CD4-positive, alpha-beta T cell (primary cell): ENCODE measurements at regions not wholly inside any gene's neighbourhood (a gene's known extent, or its start where the extent isn't known, plus 50 kb on each side); places are given as distances from the start of the nearest gene placed in this dataset.

Experiments used
- ATAC-seq: fragments of 200-7000 bp; cut with Tn5 transposase; one replicate; pipeline ENCODE4 v1.10.0; 2022; ENCODE audit warnings: mild to moderate bottlenecking; ENCODE audit not compliant: poor library complexity
- CTCF ChIA-PET: fragments of 350-600 bp; sonication (Branson Sonifier 250); formaldehyde crosslinking; loops from one replicate; lab custom pipeline; 2021; ENCODE audit warnings: antibody characterized with exemption, inconsistent platforms; lab: Charles Lee
- POLR2A ChIA-PET: fragments of 350-600 bp; sonication (Branson Sonifier 250); formaldehyde crosslinking; loops from one replicate; lab custom pipeline; 2021; ENCODE audit warnings: antibody characterized with exemption, inconsistent platforms; lab: Charles Lee
- DNase-seq, 14 experiments: peaks; one replicate each; pipeline ENCODE4 v3.0.0-alpha.2; 2013 to 2020; ENCODE audit warnings: mixed read lengths in 2 of 14
- H3K27ac ChIP-seq, 2 donors: one replicate each; pipeline versions ENCODE4 v1.5.1 to v1.7.0; 2013; ENCODE audit warnings: low read length in 2 of 2, low read depth in 1 of 2, mild to moderate bottlenecking in 1 of 2
- H3K27me3 ChIP-seq, 2 experiments: 1 replicate in 1 of 2; 2 replicates in 1 of 2; pipeline versions ENCODE4 v1.6.1 to v1.7.0; 2013; ENCODE audit warnings: low read length in 2 of 2, control low read depth in 1 of 2, mild to moderate bottlenecking in 1 of 2, moderate library complexity in 1 of 2; ENCODE audit not compliant: insufficient read depth in 2 of 2, control insufficient read depth in 1 of 2
- H3K36me3 ChIP-seq: one replicate; pipeline ENCODE4 v1.6.1; 2013; ENCODE audit warnings: low read length, control low read depth; ENCODE audit not compliant: insufficient read depth
- H3K4me1 ChIP-seq: one replicate; pipeline ENCODE4 v1.6.1; 2013; ENCODE audit warnings: low read length, control low read depth; ENCODE audit not compliant: insufficient read depth
- H3K4me3 ChIP-seq: one replicate; pipeline ENCODE4 v1.5.1; 2013; ENCODE audit warnings: mild to moderate bottlenecking, low read length, moderate library complexity
- H3K9me3 ChIP-seq, 2 experiments: 1 replicate in 1 of 2; 2 replicates in 1 of 2; pipeline versions ENCODE4 v1.6.1 to v1.7.0; 2013; ENCODE audit warnings: low read length in 2 of 2, mild to moderate bottlenecking in 2 of 2, control low read depth in 1 of 2, moderate library complexity in 1 of 2; ENCODE audit not compliant: control insufficient read depth in 1 of 2, insufficient read depth in 1 of 2
- H3K27ac Mint-ChIP-seq: one replicate; pipeline ENCODE4 v1.8.0; 2020; ENCODE audit warnings: mixed read lengths
- H3K27me3 Mint-ChIP-seq: one replicate; pipeline ENCODE4 v1.8.0; 2021; ENCODE audit warnings: mixed read lengths
- H3K36me3 Mint-ChIP-seq: one replicate; pipeline ENCODE4 v1.8.0; 2021; ENCODE audit warnings: low read depth, mixed read lengths
- H3K4me1 Mint-ChIP-seq: one replicate; pipeline ENCODE4 v1.8.0; 2021; ENCODE audit warnings: low read depth, mixed read lengths
- H3K4me3 Mint-ChIP-seq: one replicate; pipeline ENCODE4 v1.8.0; 2020; ENCODE audit warnings: mild to moderate bottlenecking, mixed read lengths
- H3K9me3 Mint-ChIP-seq: one replicate; pipeline ENCODE4 v1.8.0; 2020; ENCODE audit warnings: mixed read lengths
- intact Hi-C, 2 experiments: fragments of 100-400 bp; cut with DNase I in 1 of 2; cut with micrococcal nuclease in 1 of 2; formaldehyde crosslinking; loops; one replicate each; pipeline versions ENCODE4 v1.15.1 to v1.9.0; 2023 to 2025; cut with DNase I, micrococcal nuclease
- TF ChIP-seq, protein P1 (sequence below): fragments of 200-600 bp; IDR thresholded peaks from one replicate; pipeline ENCODE4 v1.8.0; 2022; ENCODE audit warnings: antibody characterized with exemption, mild to moderate bottlenecking

DNA sequence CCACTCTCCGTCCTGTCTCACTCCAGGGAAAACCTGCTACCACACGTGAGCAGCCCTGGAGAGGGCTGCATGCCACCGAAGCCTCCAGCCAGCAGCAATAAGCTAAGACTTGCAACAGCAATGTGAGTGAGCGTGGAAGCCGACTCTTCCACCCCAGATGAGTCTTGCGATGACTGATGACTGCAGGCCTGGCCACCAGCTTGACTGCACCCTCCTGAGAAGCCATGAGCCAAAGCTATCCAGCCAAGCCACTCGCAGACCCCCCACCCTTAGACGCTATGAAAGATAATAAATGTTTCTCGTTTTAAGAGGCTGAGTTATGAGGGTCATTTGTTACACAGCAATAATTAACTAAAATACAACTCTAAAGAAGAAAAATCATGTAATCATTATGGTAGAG is 118.6 kb upstream of the GALNT2 start:
- Mint-ChIP-seq H3K27ac (no peak overlapping the region), H3K36me3 (no peaks in the 10 kb centered on the region), H3K27me3 (no peaks in the 10 kb centered on the region), H3K9me3 (no peaks in the 10 kb centered on the region), H3K4me1 (peaks cover 4% of the 10 kb centered on the region), H3K4me3 (no peak overlapping the region)
- CTCF ChIA-PET: no interaction called here
- ATAC-seq (no peak), DNase-seq (no peak)
- TF ChIP-seq, protein P1, sequence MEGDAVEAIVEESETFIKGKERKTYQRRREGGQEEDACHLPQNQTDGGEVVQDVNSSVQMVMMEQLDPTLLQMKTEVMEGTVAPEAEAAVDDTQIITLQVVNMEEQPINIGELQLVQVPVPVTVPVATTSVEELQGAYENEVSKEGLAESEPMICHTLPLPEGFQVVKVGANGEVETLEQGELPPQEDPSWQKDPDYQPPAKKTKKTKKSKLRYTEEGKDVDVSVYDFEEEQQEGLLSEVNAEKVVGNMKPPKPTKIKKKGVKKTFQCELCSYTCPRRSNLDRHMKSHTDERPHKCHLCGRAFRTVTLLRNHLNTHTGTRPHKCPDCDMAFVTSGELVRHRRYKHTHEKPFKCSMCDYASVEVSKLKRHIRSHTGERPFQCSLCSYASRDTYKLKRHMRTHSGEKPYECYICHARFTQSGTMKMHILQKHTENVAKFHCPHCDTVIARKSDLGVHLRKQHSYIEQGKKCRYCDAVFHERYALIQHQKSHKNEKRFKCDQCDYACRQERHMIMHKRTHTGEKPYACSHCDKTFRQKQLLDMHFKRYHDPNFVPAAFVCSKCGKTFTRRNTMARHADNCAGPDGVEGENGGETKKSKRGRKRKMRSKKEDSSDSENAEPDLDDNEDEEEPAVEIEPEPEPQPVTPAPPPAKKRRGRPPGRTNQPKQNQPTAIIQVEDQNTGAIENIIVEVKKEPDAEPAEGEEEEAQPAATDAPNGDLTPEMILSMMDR: no peak
- Histone ChIP-seq H3K4me3 (no peak overlapping the region), H3K9me3 (peaks cover 0 to 7% of the 10 kb centered on the region in 2 experiments), H3K4me1 (no peaks in the 10 kb centered on the region), H3K27ac (no peak overlapping the region), H3K27me3 (peaks cover 0 to 4% of the 10 kb centered on the region in 2 experiments), H3K36me3 (no peaks in the 10 kb centered on the region)
- POLR2A ChIA-PET: no interaction called here
- intact Hi-C loops: no loop called here

DNA sequence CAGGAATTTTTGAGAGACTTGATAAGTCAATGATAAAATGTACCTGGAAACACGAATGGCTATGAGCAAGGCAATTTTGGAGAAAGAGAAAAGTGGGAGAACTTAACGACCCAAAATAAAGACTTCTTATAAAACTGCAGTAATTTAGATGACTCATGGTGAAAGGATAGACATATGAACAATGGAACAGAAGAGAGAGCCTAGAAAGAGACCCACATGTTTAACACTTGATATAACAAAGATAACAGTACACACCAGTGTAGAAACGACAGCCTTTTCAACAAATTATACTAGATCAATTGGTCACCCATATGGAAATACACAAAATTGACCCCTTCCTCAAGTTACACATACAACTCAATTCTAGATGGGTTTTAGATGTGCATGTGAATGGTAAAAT is 117.5 kb upstream of the GALNT2 start:
- peaks cover 0 to under 1% of the 10 kb centered on the region in 2 experiments for H3K9me3 ChIP-seq
- ATAC-seq: no peak
- no peak overlapping the region for H3K4me3 ChIP-seq
- DNase-seq: no peak
- no peak overlapping the region for H3K27ac ChIP-seq
- H3K4me3 Mint-ChIP-seq: no peak overlapping the region
- TF ChIP-seq, protein P1: no peak
- no peaks in the 10 kb centered on the region for H3K27me3 Mint-ChIP-seq
- no peaks in the 10 kb centered on the region for H3K9me3 Mint-ChIP-seq
- no peak overlapping the region for H3K27ac Mint-ChIP-seq
- H3K4me1 ChIP-seq: no peaks in the 10 kb centered on the region
- H3K36me3 ChIP-seq: no peaks in the 10 kb centered on the region
- ChIA-PET CTCF (no interaction called here), POLR2A (no interaction called here)
- peaks cover 0 to 4% of the 10 kb centered on the region in 2 experiments for H3K27me3 ChIP-seq
- no peaks in the 10 kb centered on the region for H3K36me3 Mint-ChIP-seq
- intact Hi-C loops: no loop called here
- H3K4me1 Mint-ChIP-seq: peaks cover 14% of the 10 kb centered on the region

DNA sequence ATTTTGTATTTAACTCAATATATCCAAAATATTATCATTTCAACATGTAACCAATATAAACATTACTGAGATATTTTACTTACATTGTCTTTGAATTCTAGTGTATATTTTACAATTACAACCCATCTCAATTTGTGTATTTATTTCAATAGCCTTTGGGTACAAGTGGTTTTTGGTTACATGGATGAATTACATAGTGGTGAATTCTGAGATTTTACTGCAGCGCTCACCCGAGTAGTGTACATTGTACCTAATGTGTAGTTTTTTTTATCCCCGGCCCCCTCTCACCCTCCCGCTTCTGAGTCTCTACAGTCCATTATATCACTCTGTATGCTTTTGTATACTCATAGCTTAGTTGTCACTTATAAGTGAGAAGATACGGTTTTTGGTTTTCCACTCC is 117.0 kb upstream of the GALNT2 start:
- ChIA-PET CTCF (no interaction called here), POLR2A (no interaction called here)
- H3K27ac Mint-ChIP-seq: no peak overlapping the region
- H3K9me3 ChIP-seq: no peaks in the 10 kb centered on the region
- H3K27me3 Mint-ChIP-seq: no peaks in the 10 kb centered on the region
- no peaks in the 10 kb centered on the region for H3K36me3 ChIP-seq
- peaks cover 16% of the 10 kb centered on the region for H3K4me1 Mint-ChIP-seq
- H3K4me3 ChIP-seq: no peak overlapping the region
- intact Hi-C loops: no loop called here
- H3K36me3 Mint-ChIP-seq: no peaks in the 10 kb centered on the region
- DNase-seq (no peak), ATAC-seq (no peak)
- no peaks in the 10 kb centered on the region for H3K9me3 Mint-ChIP-seq
- no peaks in the 10 kb centered on the region for H3K4me1 ChIP-seq
- H3K4me3 Mint-ChIP-seq: no peak overlapping the region
- peaks cover 0 to 4% of the 10 kb centered on the region in 2 experiments for H3K27me3 ChIP-seq
- H3K27ac ChIP-seq: no peak overlapping the region
- TF ChIP-seq, protein P1: no peak
